CD4-positive, alpha-beta memory T cell (primary cell): ENCODE measurements at regions not wholly inside any gene's neighbourhood (a gene's known extent, or its start where the extent isn't known, plus 50 kb on each side); places are given as distances from the start of the nearest gene placed in this dataset.

Experiments
- CTCF ChIA-PET: fragments of 350-600 bp; sonication (Branson Sonifier 250); formaldehyde crosslinking; loops from one replicate; lab custom pipeline; 2021; ENCODE audit warnings: inconsistent platforms; ENCODE audit not compliant: partially characterized antibody; lab: Charles Lee
- POLR2A ChIA-PET: fragments of 350-600 bp; sonication (Branson Sonifier 250); formaldehyde crosslinking; loops from one replicate; lab custom pipeline; 2021; ENCODE audit not compliant: partially characterized antibody; lab: Charles Lee
- DNase-seq, 5 donors: peaks; one replicate each; pipeline versions ENCODE4 v3.0.0 to v3.0.0-alpha.2; 2020 to 2022; ENCODE audit warnings: mixed read lengths in 1 of 5
- H3K27ac ChIP-seq: one replicate; pipeline ENCODE4 v1.7.0; 2013; ENCODE audit warnings: low read depth, low read length
- H3K27me3 ChIP-seq: 2 replicates; pipeline ENCODE4 v1.7.0; 2013; ENCODE audit warnings: mild to moderate bottlenecking, low read length, moderate library complexity; ENCODE audit not compliant: insufficient read depth
- H3K36me3 ChIP-seq: 2 replicates; pipeline ENCODE4 v1.7.0; 2013; ENCODE audit warnings: mild to moderate bottlenecking, low read length, moderate library complexity; ENCODE audit not compliant: insufficient read depth
- H3K4me1 ChIP-seq: 2 replicates; pipeline ENCODE4 v1.7.0; 2013; ENCODE audit warnings: mild to moderate bottlenecking, low read length, moderate library complexity; ENCODE audit not compliant: insufficient read depth
- H3K4me3 ChIP-seq, 2 donors: one replicate each; pipeline ENCODE4 v1.7.0; 2013; ENCODE audit warnings: low read length in 2 of 2, mild to moderate bottlenecking in 1 of 2
- H3K9me3 ChIP-seq, 2 donors: one replicate each; pipeline ENCODE4 v1.7.0; 2013; ENCODE audit warnings: low read length in 2 of 2, control low read depth in 1 of 2; ENCODE audit not compliant: control insufficient read depth in 1 of 2
- H3K27ac Mint-ChIP-seq, 7 donors: one replicate each; pipeline ENCODE4 v1.8.0; 2020 to 2021; ENCODE audit warnings: mixed read lengths in 7 of 7, mild to moderate bottlenecking in 6 of 7, inconsistent platforms in 3 of 7, moderate library complexity in 3 of 7
- H3K27me3 Mint-ChIP-seq, 2 donors: one replicate each; pipeline ENCODE4 v1.8.0; 2020 to 2021; ENCODE audit warnings: mixed read lengths in 2 of 2
- H3K36me3 Mint-ChIP-seq, 2 donors: one replicate each; pipeline ENCODE4 v1.8.0; 2020 to 2021; ENCODE audit warnings: mixed read lengths in 2 of 2, inconsistent platforms in 1 of 2, mild to moderate bottlenecking in 1 of 2
- H3K4me1 Mint-ChIP-seq, 4 donors: one replicate each; pipeline ENCODE4 v1.8.0; 2020 to 2021; ENCODE audit warnings: mixed read lengths in 4 of 4, mild to moderate bottlenecking in 1 of 4
- H3K4me3 Mint-ChIP-seq, 8 donors: one replicate each; pipeline ENCODE4 v1.8.0; 2020 to 2021; ENCODE audit warnings: mixed read lengths in 8 of 8, mild to moderate bottlenecking in 7 of 8, moderate library complexity in 6 of 8, inconsistent platforms in 3 of 8
- H3K9me3 Mint-ChIP-seq, 8 donors: one replicate each; pipeline ENCODE4 v1.8.0; 2020 to 2021; ENCODE audit warnings: mixed read lengths in 8 of 8, mild to moderate bottlenecking in 5 of 8, inconsistent platforms in 3 of 8, moderate library complexity in 1 of 8
- intact Hi-C: fragments of 100-400 bp; cut with micrococcal nuclease; formaldehyde crosslinking; loops from one replicate; pipeline ENCODE4 v1.15.1; 2023

DNA sequence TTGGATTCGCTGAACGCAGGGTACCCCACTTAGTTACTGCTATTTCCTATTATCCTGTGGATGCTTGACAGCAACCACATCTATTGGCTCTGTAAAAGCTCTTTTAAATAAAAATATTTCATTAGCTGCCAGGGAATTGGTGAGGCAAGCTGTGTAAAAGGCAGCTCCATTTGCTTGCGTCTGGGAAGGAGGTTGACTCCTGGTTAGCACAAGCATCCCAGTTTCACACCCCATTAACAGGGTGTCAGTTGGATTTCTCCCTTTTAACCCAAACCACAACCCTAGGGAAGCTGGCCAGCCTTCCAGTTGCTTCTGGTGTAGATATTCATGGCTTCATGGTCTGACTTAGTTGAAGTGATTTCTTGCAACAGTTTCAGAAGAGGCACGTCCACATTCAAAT, 151.0 kb downstream of the GPBP1 start:
- POLR2A ChIA-PET: no interaction called here
- CTCF ChIA-PET: interaction anchor here (0.9 to 1.3 kb wide), 3 partner anchors 13 to 1134 kb away, joined by 3 to 6 read pairs (median 4); no protein-coding TSS in a partner anchor

GRCh38 chr5:57324181-57324580, 150.3 kb downstream of the GPBP1 start:
- Histone ChIP-seq H3K9me3 (no peaks in the 10 kb centered on the region), H3K36me3 (no peaks in the 10 kb centered on the region), H3K27me3 (no peaks in the 10 kb centered on the region), H3K4me3 (no peak overlapping the region), H3K27ac (no peak overlapping the region), H3K4me1 (no peaks in the 10 kb centered on the region)
- POLR2A ChIA-PET: no interaction called here
- peaks cover 0 to 5% (median 0%) of the 10 kb centered on the region in 8 donors for H3K9me3 Mint-ChIP-seq
- intact Hi-C loops: no loop called here
- DNase-seq: peak in 1 of 5 donors; percentile 1
- peaks cover 4 to 7% of the 10 kb centered on the region in 2 donors for H3K27me3 Mint-ChIP-seq
- no peak overlapping the region for H3K27ac Mint-ChIP-seq
- no peak overlapping the region for H3K4me3 Mint-ChIP-seq
- H3K4me1 Mint-ChIP-seq: peaks cover 0 to 5% (median 1%) of the 10 kb centered on the region in 4 donors
- H3K36me3 Mint-ChIP-seq: no peaks in the 10 kb centered on the region
- CTCF ChIA-PET: interaction anchor here (0.9 to 1.3 kb wide), 3 partner anchors 14 to 1135 kb away, joined by 3 to 6 read pairs (median 4); no protein-coding TSS in a partner anchor

More for the DNA sequence above, 151.0 kb downstream of the GPBP1 start:
- H3K4me1 ChIP-seq: no peaks in the 10 kb centered on the region
- Mint-ChIP-seq H3K4me1 (peaks cover 0 to 5% (median 1%) of the 10 kb centered on the region in 4 donors), H3K36me3 (no peaks in the 10 kb centered on the region), H3K4me3 (no peak overlapping the region), H3K27me3 (peaks cover 4 to 7% of the 10 kb centered on the region in 2 donors), H3K9me3 (peaks cover 0 to 5% (median 0%) of the 10 kb centered on the region in 8 donors), H3K27ac (no peak overlapping the region)
- H3K27me3 ChIP-seq: no peaks in the 10 kb centered on the region
- H3K9me3 ChIP-seq: no peaks in the 10 kb centered on the region
- H3K36me3 ChIP-seq: no peaks in the 10 kb centered on the region
- no peak overlapping the region for H3K4me3 ChIP-seq
- no peak overlapping the region for H3K27ac ChIP-seq
- no peak for DNase-seq
- intact Hi-C loops: no loop called here

DNA sequence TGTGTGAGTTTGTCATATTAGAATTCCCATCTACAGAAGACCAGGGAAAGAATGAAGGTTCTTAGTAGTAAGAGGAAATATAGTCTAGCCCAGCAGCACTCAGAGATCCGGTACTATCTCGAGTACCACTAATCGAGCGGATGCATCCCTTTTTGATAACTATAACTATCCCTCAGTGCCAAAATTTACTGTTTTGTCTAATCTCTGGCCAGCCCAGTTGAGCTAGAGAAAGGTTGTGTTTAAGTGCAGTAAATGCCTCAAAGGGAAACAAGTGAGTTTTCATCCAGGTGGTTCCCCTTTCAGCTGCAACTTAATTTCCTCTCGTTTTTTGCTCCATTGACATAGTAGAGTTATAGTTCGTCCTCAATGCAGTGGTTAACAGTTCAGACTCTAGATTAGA, 146.7 kb downstream of the GPBP1 start:
- intact Hi-C loops: no loop called here
- Histone ChIP-seq H3K4me1 (no peaks in the 10 kb centered on the region), H3K9me3 (no peaks in the 10 kb centered on the region), H3K4me3 (no peak overlapping the region), H3K36me3 (no peaks in the 10 kb centered on the region), H3K27ac (no peak overlapping the region), H3K27me3 (no peaks in the 10 kb centered on the region)
- POLR2A ChIA-PET: no interaction called here
- H3K36me3 Mint-ChIP-seq: no peaks in the 10 kb centered on the region
- H3K4me3 Mint-ChIP-seq: no peak overlapping the region
- H3K4me1 Mint-ChIP-seq: peaks cover 0 to 5% (median 1%) of the 10 kb centered on the region in 4 donors
- CTCF ChIA-PET: interaction anchor here (1.0 to 1.2 kb wide), 2 partner anchors 20 to 23 kb away, joined by 3 to 5 read pairs; no protein-coding TSS in a partner anchor
- DNase-seq: no peak
- H3K9me3 Mint-ChIP-seq: no peaks in the 10 kb centered on the region
- H3K27me3 Mint-ChIP-seq: peaks cover 4 to 18% of the 10 kb centered on the region in 2 donors
- H3K27ac Mint-ChIP-seq: no peak overlapping the region

DNA sequence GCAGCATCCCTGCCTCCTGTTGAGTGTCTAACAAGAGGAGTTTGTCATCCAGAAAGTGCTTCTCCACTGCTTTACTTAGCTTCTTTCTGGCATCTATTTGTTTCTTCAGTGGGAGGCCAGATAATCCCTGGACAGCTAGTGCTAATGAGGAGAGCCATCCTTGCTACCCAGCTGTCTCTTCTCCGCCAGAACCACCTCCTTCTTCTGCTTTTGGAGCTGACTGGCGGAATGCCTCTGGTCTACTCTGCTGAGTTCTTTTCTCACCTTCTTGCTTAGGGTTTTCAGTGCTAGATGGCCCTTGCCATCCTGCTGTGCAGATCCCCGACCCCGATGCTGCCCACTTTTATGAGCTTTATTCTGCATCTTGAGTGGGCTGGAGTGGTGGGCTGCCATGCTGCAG, 145.8 kb downstream of the GPBP1 start:
- Mint-ChIP-seq H3K36me3 (no peaks in the 10 kb centered on the region), H3K27me3 (peaks cover 4 to 20% of the 10 kb centered on the region in 2 donors), H3K27ac (no peak overlapping the region), H3K9me3 (no peaks in the 10 kb centered on the region), H3K4me3 (no peak overlapping the region), H3K4me1 (peaks cover 0 to 5% (median 1%) of the 10 kb centered on the region in 4 donors)
- Histone ChIP-seq H3K27ac (no peak overlapping the region), H3K9me3 (no peaks in the 10 kb centered on the region), H3K36me3 (no peaks in the 10 kb centered on the region), H3K4me1 (no peaks in the 10 kb centered on the region), H3K4me3 (no peak overlapping the region), H3K27me3 (no peaks in the 10 kb centered on the region)
- no peak for DNase-seq
- intact Hi-C loops: no loop called here
- ChIA-PET CTCF (interaction anchor here (1.0 kb wide), 1 partner anchor 21 kb away, joined by 3 read pairs; no protein-coding TSS in a partner anchor), POLR2A (no interaction called here)

DNA sequence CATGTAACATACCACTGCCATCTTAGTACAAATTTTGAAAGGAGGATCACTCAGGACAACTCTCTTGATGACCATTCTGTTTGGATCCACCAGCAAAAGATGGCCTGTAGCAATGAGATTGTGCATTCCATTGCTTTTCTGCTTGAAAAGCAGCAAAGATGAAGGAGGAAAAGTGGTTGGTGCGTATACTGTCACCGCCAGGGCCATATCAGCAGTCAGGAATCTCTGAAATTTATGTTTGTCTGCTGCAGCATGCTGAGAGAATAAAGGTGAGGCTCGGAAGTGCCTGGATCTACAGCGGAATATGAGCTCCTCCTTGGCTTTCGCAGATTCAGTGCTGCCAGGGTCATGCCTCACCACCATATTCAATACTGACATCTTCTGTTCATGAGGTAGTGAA, 144.4 kb downstream of the GPBP1 start:
- ChIA-PET CTCF (interaction anchor here (1.3 to 2.5 kb wide), 2 partner anchors 19 to 21 kb away, joined by 3 to 5 read pairs; no protein-coding TSS in a partner anchor), POLR2A (no interaction called here)
- Histone ChIP-seq H3K36me3 (no peaks in the 10 kb centered on the region), H3K27ac (no peak overlapping the region), H3K9me3 (no peaks in the 10 kb centered on the region), H3K27me3 (no peaks in the 10 kb centered on the region), H3K4me3 (no peak overlapping the region), H3K4me1 (no peaks in the 10 kb centered on the region)
- no peaks in the 10 kb centered on the region for H3K4me1 Mint-ChIP-seq
- intact Hi-C loops: no loop called here
- no peaks in the 10 kb centered on the region for H3K9me3 Mint-ChIP-seq
- no peak for DNase-seq
- no peak overlapping the region for H3K4me3 Mint-ChIP-seq
- no peak overlapping the region for H3K27ac Mint-ChIP-seq
- no peaks in the 10 kb centered on the region for H3K36me3 Mint-ChIP-seq
- H3K27me3 Mint-ChIP-seq: peaks cover 4 to 20% of the 10 kb centered on the region in 2 donors

DNA sequence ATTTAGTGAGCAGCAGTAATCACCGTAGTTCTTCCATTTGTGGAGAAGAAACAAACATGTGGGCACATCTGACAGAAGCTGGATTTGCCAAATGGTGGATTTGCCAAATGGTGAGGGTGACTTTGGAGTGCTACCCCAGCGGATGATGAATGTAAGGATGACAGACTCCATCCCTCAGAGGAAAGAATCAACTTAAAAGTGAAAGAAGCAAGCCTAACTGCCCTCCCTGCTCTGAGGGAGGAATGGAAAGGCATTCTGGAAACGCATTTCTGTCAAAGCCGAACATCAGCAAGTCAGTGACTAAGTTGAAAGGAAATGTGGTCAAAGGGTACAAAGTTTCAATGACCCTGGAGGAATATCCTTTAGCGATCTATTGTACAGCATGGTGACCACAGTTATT, 143.5 kb downstream of the GPBP1 start:
- H3K4me3 Mint-ChIP-seq: no peak overlapping the region
- Histone ChIP-seq H3K4me1 (no peaks in the 10 kb centered on the region), H3K36me3 (no peaks in the 10 kb centered on the region), H3K27ac (no peak overlapping the region), H3K27me3 (no peaks in the 10 kb centered on the region), H3K4me3 (no peak overlapping the region), H3K9me3 (no peaks in the 10 kb centered on the region)
- intact Hi-C loops: no loop called here
- no peaks in the 10 kb centered on the region for H3K9me3 Mint-ChIP-seq
- H3K4me1 Mint-ChIP-seq: peaks cover 0 to 1% (median 0%) of the 10 kb centered on the region in 4 donors
- no peak for DNase-seq
- ChIA-PET CTCF (interaction anchor here (1.3 to 2.5 kb wide), 2 partner anchors 18 to 20 kb away, joined by 3 to 5 read pairs; no protein-coding TSS in a partner anchor), POLR2A (no interaction called here)
- H3K27ac Mint-ChIP-seq: no peak overlapping the region
- H3K27me3 Mint-ChIP-seq: peaks cover 3 to 18% of the 10 kb centered on the region in 2 donors
- no peaks in the 10 kb centered on the region for H3K36me3 Mint-ChIP-seq

DNA sequence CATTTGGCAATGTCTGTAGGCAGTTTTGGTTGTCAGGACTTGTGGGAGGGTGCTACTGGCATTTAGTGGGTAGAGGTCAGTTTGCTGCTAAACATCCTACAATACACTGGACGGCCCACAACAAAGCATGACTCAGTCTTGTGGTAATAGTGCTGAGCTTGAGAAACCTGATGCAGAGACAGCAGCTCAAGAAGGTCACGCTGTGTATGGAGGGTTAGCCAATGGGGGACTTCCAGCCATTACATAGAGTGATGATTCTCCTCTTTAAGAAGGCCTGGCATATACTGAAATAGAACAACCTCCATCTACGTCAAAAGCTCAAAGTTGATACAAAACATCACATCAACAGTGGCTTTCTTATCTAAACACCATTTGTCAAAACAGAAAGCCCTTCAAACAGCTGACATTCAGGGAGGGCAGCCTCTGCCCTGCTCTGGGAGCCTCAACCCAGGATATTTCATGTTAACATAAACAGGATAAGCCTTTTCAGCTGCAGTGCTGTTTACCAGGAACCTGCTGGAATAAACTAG, 143.0 kb downstream of the GPBP1 start:
- no peaks in the 10 kb centered on the region for H3K9me3 Mint-ChIP-seq
- Histone ChIP-seq H3K4me1 (no peaks in the 10 kb centered on the region), H3K36me3 (no peaks in the 10 kb centered on the region), H3K9me3 (no peaks in the 10 kb centered on the region), H3K27me3 (no peaks in the 10 kb centered on the region), H3K4me3 (no peak overlapping the region), H3K27ac (no peak overlapping the region)
- POLR2A ChIA-PET: no interaction called here
- H3K27me3 Mint-ChIP-seq: peaks cover 1 to 15% of the 10 kb centered on the region in 2 donors
- H3K4me1 Mint-ChIP-seq: peaks cover 0 to 1% (median 0%) of the 10 kb centered on the region in 4 donors
- H3K4me3 Mint-ChIP-seq: no peak overlapping the region
- H3K36me3 Mint-ChIP-seq: no peaks in the 10 kb centered on the region
- no peak for DNase-seq
- H3K27ac Mint-ChIP-seq: no peak overlapping the region
- CTCF ChIA-PET: interaction anchor here (1.3 to 2.5 kb wide), 2 partner anchors 18 to 19 kb away, joined by 3 to 5 read pairs; no protein-coding TSS in a partner anchor
- intact Hi-C loops: no loop called here
